HG02885 (cell line): ENCODE measurements at regions not wholly inside any gene's neighbourhood (a gene's known extent, or its start where the extent isn't known, plus 50 kb on each side); places are given as distances from the start of the nearest gene placed in this dataset.

ENCODE experiments used
- ATAC-seq: cut with Tn5 transposase; IDR thresholded peaks from one replicate; pipeline ENCODE4 v1.9.1; 2021; ENCODE audit warnings: mild to moderate bottlenecking; ENCODE audit not compliant: unreplicated experiment, poor library complexity

- no peak for ATAC-seq
Measured at GRCh38 chr12:61504396-61505080, 755.7 kb upstream of the USP15 start.

GRCh38 chr12:61513499-61513898 lies 746.7 kb upstream of the USP15 start:
- no peak for ATAC-seq

- no peak for ATAC-seq
Measured at GRCh38 chr12:61514016-61514415, 746.2 kb upstream of the USP15 start.

GRCh38 chr12:61521258-61521657 lies 738.9 kb upstream of the USP15 start:
- ATAC-seq, result no peak

GRCh38 chr12:61523276-61523992 lies 736.8 kb upstream of the USP15 start:
- no peak for ATAC-seq

- ATAC-seq, result no peak
Measured at GRCh38 chr12:61524851-61525250, 735.4 kb upstream of the USP15 start.

GRCh38 chr12:61525331-61525730 lies 734.9 kb upstream of the USP15 start:
- no peak for ATAC-seq

- no peak for ATAC-seq
Measured at GRCh38 chr12:61530456-61530855, 729.7 kb upstream of the USP15 start.

- ATAC-seq, result no peak
Measured at GRCh38 chr12:61531195-61531594, 729.0 kb upstream of the USP15 start.

- no peak for ATAC-seq
Measured at GRCh38 chr12:61536117-61536516, 724.1 kb upstream of the USP15 start.

- no peak for ATAC-seq
Measured at GRCh38 chr12:61536525-61536924, 723.7 kb upstream of the USP15 start.

GRCh38 chr12:61538951-61539350 lies 721.3 kb upstream of the USP15 start:
- no peak for ATAC-seq

GRCh38 chr12:61542551-61542950 lies 717.7 kb upstream of the USP15 start:
- ATAC-seq, result no peak

- ATAC-seq, result no peak
Measured at GRCh38 chr12:61546296-61546695, 713.9 kb upstream of the USP15 start.

GRCh38 chr12:61553091-61553490 lies 707.1 kb upstream of the USP15 start:
- no peak for ATAC-seq

GRCh38 chr12:61554268-61555008 lies 705.8 kb upstream of the USP15 start:
- ATAC-seq, result no peak

GRCh38 chr12:61563665-61564450 lies 696.3 kb upstream of the USP15 start:
- ATAC-seq, result no peak

- ATAC-seq, result no peak
Measured at GRCh38 chr12:61564466-61564865, 695.7 kb upstream of the USP15 start.

GRCh38 chr12:61566183-61566582 lies 694.0 kb upstream of the USP15 start:
- no peak for ATAC-seq

- no peak for ATAC-seq
Measured at GRCh38 chr12:61574339-61574738, 685.9 kb upstream of the USP15 start.

GRCh38 chr12:61584943-61585342 lies 675.3 kb upstream of the USP15 start:
- ATAC-seq, result no peak
